Sigmoid colon (tissue), 4 donors: ENCODE measurements at regions not wholly inside any gene's neighbourhood (a gene's known extent, or its start where the extent isn't known, plus 50 kb on each side); places are given as distances from the start of the nearest gene placed in this dataset.

Experiments
- EP300 ChIP-seq, 4 donors: sonication (generic); formaldehyde crosslinking; IDR thresholded peaks; one replicate each; pipeline ENCODE4 v1.6.1; 2017; ENCODE audit warnings: antibody characterized with exemption in 4 of 4
- POLR2A ChIP-seq, 2 donors: fragments of 450-650 bp; IDR thresholded peaks; one replicate each; pipeline ENCODE4 v1.6.1; 2016; ENCODE audit warnings: antibody characterized with exemption in 2 of 2, mild to moderate bottlenecking in 2 of 2, moderate library complexity in 2 of 2
- POLR2AphosphoS5 ChIP-seq, 4 donors: sonication (generic); formaldehyde crosslinking; IDR thresholded peaks; one replicate each; pipeline ENCODE4 v1.6.1; 2017; ENCODE audit warnings: antibody characterized with exemption in 4 of 4
- TF ChIP-seq, protein P1 (sequence below), 4 experiments: fragments of 450-650 bp in 3 of 4; fragments of 200-600 bp in 1 of 4; IDR thresholded peaks; one replicate each; pipeline ENCODE4 v1.5.1; 2016 to 2019; ENCODE audit warnings: antibody characterized with exemption in 4 of 4, mild to moderate bottlenecking in 3 of 4, moderate library complexity in 2 of 4

- TF ChIP-seq EP300 (IDR thresholded peaks at IDR 0.05), result no peak
- TF ChIP-seq, protein P1, sequence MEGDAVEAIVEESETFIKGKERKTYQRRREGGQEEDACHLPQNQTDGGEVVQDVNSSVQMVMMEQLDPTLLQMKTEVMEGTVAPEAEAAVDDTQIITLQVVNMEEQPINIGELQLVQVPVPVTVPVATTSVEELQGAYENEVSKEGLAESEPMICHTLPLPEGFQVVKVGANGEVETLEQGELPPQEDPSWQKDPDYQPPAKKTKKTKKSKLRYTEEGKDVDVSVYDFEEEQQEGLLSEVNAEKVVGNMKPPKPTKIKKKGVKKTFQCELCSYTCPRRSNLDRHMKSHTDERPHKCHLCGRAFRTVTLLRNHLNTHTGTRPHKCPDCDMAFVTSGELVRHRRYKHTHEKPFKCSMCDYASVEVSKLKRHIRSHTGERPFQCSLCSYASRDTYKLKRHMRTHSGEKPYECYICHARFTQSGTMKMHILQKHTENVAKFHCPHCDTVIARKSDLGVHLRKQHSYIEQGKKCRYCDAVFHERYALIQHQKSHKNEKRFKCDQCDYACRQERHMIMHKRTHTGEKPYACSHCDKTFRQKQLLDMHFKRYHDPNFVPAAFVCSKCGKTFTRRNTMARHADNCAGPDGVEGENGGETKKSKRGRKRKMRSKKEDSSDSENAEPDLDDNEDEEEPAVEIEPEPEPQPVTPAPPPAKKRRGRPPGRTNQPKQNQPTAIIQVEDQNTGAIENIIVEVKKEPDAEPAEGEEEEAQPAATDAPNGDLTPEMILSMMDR (IDR thresholded peaks at IDR 0.05), result no peak
- TF ChIP-seq POLR2A (IDR thresholded peaks at IDR 0.05), result no peak
- no peak for TF ChIP-seq POLR2AphosphoS5 (IDR thresholded peaks at IDR 0.05)
Measured at GRCh38 chr6:130559166-130559565, 193.3 kb downstream of the TMEM200A start.
